ENCODE measurements at regions not wholly inside any gene's neighbourhood (a gene's known extent, or its start where the extent isn't known, plus 50 kb on each side); places are given as distances from the start of the nearest gene placed in this dataset.

DNA sequence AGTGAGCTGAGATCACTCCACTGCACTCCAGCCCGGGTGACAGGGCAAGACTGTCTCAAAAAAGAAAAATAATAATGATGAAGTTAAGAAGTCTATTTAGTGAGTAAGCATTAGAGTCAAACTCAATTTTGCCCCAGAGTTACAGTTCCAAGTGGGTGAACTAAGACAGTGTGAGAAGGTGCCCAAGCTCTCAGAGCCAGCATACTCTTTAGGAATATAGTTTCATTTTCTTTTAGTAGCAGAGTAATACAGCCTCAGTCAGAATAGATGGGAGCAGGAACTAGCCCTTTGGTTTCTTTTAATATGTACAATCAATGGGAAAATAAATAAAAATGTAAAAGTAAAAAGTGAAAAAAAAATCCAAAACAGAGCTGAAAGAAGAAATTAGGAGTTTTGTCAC, 87.0 kb upstream of the ADGRF1 start:
- TF ChIP-seq, protein P1, sequence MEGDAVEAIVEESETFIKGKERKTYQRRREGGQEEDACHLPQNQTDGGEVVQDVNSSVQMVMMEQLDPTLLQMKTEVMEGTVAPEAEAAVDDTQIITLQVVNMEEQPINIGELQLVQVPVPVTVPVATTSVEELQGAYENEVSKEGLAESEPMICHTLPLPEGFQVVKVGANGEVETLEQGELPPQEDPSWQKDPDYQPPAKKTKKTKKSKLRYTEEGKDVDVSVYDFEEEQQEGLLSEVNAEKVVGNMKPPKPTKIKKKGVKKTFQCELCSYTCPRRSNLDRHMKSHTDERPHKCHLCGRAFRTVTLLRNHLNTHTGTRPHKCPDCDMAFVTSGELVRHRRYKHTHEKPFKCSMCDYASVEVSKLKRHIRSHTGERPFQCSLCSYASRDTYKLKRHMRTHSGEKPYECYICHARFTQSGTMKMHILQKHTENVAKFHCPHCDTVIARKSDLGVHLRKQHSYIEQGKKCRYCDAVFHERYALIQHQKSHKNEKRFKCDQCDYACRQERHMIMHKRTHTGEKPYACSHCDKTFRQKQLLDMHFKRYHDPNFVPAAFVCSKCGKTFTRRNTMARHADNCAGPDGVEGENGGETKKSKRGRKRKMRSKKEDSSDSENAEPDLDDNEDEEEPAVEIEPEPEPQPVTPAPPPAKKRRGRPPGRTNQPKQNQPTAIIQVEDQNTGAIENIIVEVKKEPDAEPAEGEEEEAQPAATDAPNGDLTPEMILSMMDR (IDR thresholded peaks at IDR 0.05 in 4 of 5, conservative IDR thresholded peaks at IDR 0.05 in 1 of 5), result no peak
- TF ChIP-seq POLR2A (IDR thresholded peaks at IDR 0.05), result no peak
